Motor neuron (in vitro differentiated cells): ENCODE measurements at regions not wholly inside any gene's neighbourhood (a gene's known extent, or its start where the extent isn't known, plus 50 kb on each side); places are given as distances from the start of the nearest gene placed in this dataset.

Experiments
- ATAC-seq, 8 experiments: fragments of 200-7000 bp; cut with Tn5 transposase; replicated peaks in 6 of 8; 2 replicates each; pipeline ENCODE4 v1.8.0; 2021; ENCODE audit warnings: mild to moderate bottlenecking in 8 of 8, moderate library complexity in 8 of 8
- H3K27ac ChIP-seq, 2 donors: fragments of 250-450 bp; sonication (Bioruptor Pico); 2 replicates each; pipeline ENCODE4 v1.9.0; 2021; ENCODE audit warnings: antibody characterized with exemption in 2 of 2, mild to moderate bottlenecking in 2 of 2, moderate library complexity in 1 of 2
- H3K4me1 ChIP-seq, 2 donors: fragments of 250-450 bp; sonication (Bioruptor Pico); replicated peaks in 1 of 2; 2 replicates each; pipeline ENCODE4 v1.6.1; 2021; ENCODE audit warnings: antibody characterized with exemption in 2 of 2, mild to moderate bottlenecking in 2 of 2, moderate library complexity in 1 of 2
- H3K4me3 ChIP-seq, 5 donors: fragments of 250-450 bp; sonication (Bioruptor Pico); 2 replicates each; pipeline ENCODE4 v1.9.0; 2021; ENCODE audit warnings: antibody characterized with exemption in 5 of 5, mild to moderate bottlenecking in 5 of 5, moderate library complexity in 4 of 5
- WGBS, 10 experiments: fragments of 450-650 bp; shearing (Covaris generic); methylation state at CpG; one replicate each; pipeline ENCODE4 v1.0.0; 2022; 5-methylcytosine and 5-hydroxymethylcytosine counted together
- in situ Hi-C, 9 experiments: fragments of 400-800 bp; cut with MboI; loops; one replicate each; pipeline ENCODE4 v1.15.0; 2021; ENCODE audit warnings: low sequenced_read_pairs in 9 of 9, low pct_unique_long_range_greater_than_20kb in 2 of 9; ENCODE audit not compliant: unreplicated experiment in 9 of 9

DNA sequence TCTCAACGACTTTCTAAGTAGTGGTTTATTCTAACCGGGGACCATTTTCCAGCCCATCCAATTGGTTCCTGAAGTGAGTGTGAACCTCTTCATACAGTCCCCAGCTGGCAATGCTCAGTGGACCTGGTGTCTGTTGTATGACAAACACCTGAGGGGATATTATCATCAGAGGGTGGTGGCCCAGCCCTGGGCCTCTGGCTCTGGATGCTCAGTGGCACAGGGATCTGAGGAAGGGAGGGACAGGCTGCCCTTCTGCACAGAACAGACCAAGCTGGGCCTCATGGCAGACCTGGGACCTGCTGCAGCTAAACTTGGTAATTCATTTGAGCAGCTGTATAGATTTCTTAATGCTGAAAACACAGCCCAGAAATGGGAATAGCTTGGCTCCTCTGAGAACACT is 72.6 kb downstream of the IRX5 start:
- Histone ChIP-seq H3K4me3 (no peak overlapping the region), H3K4me1 (peaks cover 5 to 7% of the 10 kb centered on the region in 2 donors), H3K27ac (no peak overlapping the region)
- no peak for ATAC-seq
- WGBS, 10 experiments: 20 to 90% (median 70%) methylated on average over 1 to 2 of the region's 2 CpGs; no CpG with 5 or more reads in 5 of the 10 experiments
- in situ Hi-C loops: no loop called here

GRCh38 chr16:55003916-55004315 is 73.3 kb downstream of the IRX5 start:
- peaks cover 5 to 7% of the 10 kb centered on the region in 2 donors for H3K4me1 ChIP-seq
- no peak for ATAC-seq
- no peak overlapping the region for H3K27ac ChIP-seq
- in situ Hi-C loops: no loop called here
- H3K4me3 ChIP-seq: no peak overlapping the region
- 60 to 100% (median 93%) methylated on average over 1 to 10 of the region's 12 CpGs; no CpG with 5 or more reads in 1 of the 10 experiments for WGBS, 10 experiments

GRCh38 chr16:55007504-55007903 is 76.8 kb downstream of the IRX5 start:
- Histone ChIP-seq H3K4me1 (no peaks in the 10 kb centered on the region), H3K27ac (no peak overlapping the region), H3K4me3 (no peak overlapping the region)
- 20 to 100% (median 84%) methylated on average over 1 to 4 of the region's 8 CpGs; no CpG with 5 or more reads in 2 of the 10 experiments for WGBS, 10 experiments
- no peak for ATAC-seq
- in situ Hi-C loops: no loop called here

DNA sequence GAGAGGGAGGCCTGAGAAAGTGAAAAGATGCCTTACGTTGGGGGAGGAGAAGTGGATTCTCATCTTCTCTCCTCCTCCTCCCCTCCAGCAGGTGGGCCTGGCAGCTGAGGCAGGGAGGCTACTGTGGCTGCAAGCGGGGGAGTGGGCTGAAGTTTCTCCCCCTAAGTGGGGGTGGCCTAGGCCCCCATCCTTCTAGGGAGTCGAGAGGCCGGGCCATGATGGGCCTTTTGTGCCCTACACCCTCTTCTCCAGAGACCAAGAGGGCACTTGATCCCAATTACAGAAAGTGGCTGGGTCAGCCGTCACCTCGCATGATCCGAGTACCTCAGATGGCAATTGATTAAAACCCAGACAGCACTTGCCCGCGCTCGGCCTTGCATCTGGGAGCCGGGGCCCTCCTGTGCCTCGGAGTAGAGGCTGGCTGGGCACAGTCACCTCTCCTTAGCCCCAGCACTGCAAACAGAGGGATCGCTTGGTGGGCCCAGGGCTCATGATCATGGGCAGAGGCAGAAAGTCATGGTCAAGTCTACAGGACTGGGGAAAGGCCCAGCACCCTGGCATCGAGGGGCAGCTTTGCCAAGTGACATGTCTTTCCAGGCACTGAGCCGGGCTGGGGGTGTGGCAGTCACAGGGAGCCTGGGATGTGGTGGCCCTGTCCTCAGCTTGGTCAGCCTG is 78.3 kb downstream of the IRX5 start:
- H3K4me1 ChIP-seq: no peaks in the 10 kb centered on the region
- no peak overlapping the region for H3K27ac ChIP-seq
- H3K4me3 ChIP-seq: no peak overlapping the region
- in situ Hi-C loops: no loop called here
- no peak for ATAC-seq
- WGBS, 10 experiments: 63 to 100% (median 87%) methylated on average over 1 to 13 of the region's 15 CpGs; no CpG with 5 or more reads in 4 of the 10 experiments

DNA sequence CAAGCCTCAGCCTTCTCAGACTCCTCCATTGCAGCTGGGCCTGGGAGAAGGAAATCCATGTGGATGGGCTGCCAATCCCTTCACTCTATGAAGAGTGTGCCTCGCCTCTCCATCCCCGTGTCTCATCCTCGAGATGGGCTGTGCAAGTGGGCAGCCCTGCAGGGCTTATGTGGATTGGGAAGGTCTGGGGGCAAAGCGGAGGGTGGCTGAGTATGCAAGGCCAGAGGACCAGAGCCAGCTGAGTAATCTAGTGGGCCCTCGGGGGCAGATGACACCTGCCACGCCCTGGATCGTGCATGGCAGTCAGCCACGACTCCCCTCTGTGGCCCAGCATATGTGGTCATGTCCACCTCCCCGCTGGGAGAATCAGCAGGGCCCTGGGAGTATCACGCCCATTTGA is 78.9 kb downstream of the IRX5 start:
- 42 to 100% (median 71%) methylated on average over 2 to 9 of the region's 10 CpGs; no CpG with 5 or more reads in 4 of the 10 experiments for WGBS, 10 experiments
- no peaks in the 10 kb centered on the region for H3K4me1 ChIP-seq
- in situ Hi-C loops: no loop called here
- ATAC-seq: no peak
- H3K27ac ChIP-seq: no peak overlapping the region
- H3K4me3 ChIP-seq: no peak overlapping the region

- H3K4me1 ChIP-seq: no peaks in the 10 kb centered on the region
- no peak overlapping the region for H3K4me3 ChIP-seq
- no peak overlapping the region for H3K27ac ChIP-seq
- peak in 1 of 8 experiments; percentile 38 for ATAC-seq
- 17 to 90% (median 71%) methylated on average over 1 to 14 of the region's 14 CpGs for WGBS, 10 experiments
- in situ Hi-C loops: no loop called here
Observed at GRCh38 chr16:55010492-55011160, 80.0 kb downstream of the IRX5 start.

DNA sequence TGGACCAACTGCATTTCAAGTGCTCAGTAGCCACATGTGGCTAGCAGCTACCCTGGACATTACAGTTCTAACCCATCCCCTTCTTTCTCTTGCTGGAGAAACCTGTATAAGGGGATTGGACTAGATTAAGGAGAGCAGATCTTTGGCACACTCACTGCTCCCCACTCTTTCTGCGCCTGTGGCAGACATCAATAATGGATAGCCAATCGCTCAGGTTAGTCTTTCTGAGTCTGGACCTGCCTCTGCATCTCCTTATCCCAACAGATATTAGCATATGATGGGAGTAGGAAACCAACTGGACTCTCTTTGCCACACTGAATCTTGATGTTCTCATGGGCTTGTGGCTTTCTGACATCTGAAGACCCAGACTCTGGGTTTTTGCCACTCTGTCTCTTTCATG is 81.7 kb downstream of the IRX5 start:
- Histone ChIP-seq H3K27ac (no peak overlapping the region), H3K4me3 (no peak overlapping the region), H3K4me1 (no peaks in the 10 kb centered on the region)
- WGBS, 10 experiments: 40 to 100% (median 67%) methylated on average over 1 to 2 of the region's 2 CpGs; no CpG with 5 or more reads in 6 of the 10 experiments
- in situ Hi-C loops: no loop called here
- no peak for ATAC-seq

- Histone ChIP-seq H3K4me3 (no peak overlapping the region), H3K27ac (no peak overlapping the region), H3K4me1 (no peaks in the 10 kb centered on the region)
- in situ Hi-C loops: no loop called here
- no peak for ATAC-seq
- WGBS, 10 experiments: 40 to 100% (median 93%) methylated on average over 1 to 6 of the region's 6 CpGs; no CpG with 5 or more reads in 2 of the 10 experiments
Observed at GRCh38 chr16:55012793-55013192, 82.1 kb downstream of the IRX5 start.

GRCh38 chr16:55014022-55014421 is 83.4 kb downstream of the IRX5 start:
- in situ Hi-C loops: no loop called here
- Histone ChIP-seq H3K4me3 (no peak overlapping the region), H3K4me1 (no peaks in the 10 kb centered on the region), H3K27ac (no peak overlapping the region)
- no peak for ATAC-seq
- 33 to 100% (median 90%) methylated on average over 1 to 3 of the region's 4 CpGs; no CpG with 5 or more reads in 1 of the 10 experiments for WGBS, 10 experiments

DNA sequence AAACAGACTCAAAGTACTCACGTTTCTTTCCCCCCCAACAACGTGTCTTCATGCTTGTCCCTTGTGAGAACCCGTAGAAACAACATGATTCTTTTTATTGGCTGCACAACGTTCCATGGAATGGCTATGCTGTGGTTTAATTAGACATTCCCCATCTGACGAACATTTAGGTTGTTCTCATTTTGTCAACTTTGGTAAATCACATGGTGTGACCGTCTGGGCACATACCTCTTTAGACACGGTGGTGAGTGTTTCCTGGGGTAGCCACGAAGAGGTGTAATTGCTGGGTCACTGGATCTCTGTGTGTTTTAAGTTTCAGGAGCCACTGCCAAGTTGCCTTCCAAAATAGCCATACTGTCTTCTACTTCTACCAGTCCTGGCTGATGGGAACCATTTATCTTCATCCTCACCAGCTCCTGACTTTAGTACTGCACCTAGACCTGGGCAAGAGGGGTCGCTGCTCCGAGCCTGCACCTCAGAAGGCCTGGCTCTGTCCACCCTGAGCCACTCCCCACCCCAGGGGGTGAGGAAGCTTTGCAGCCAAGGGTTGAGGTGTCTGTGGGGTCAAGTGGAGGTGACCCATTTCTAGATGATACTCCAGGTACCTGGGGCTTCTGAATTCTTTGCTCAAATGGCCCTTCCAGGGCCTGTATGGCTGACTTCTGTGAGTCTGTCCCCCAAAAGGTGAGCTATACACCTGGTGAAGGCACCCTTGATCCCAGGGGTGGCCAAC is 84.7 kb downstream of the IRX5 start:
- ATAC-seq: no peak
- Histone ChIP-seq H3K27ac (no peak overlapping the region), H3K4me3 (no peak overlapping the region), H3K4me1 (no peaks in the 10 kb centered on the region)
- in situ Hi-C loops: no loop called here
- WGBS, 10 experiments: 19 to 100% (median 81%) methylated on average over 1 to 8 of the region's 10 CpGs; no CpG with 5 or more reads in 1 of the 10 experiments

GRCh38 chr16:55016515-55016914 is 85.8 kb downstream of the IRX5 start:
- no peak overlapping the region for H3K27ac ChIP-seq
- no peak overlapping the region for H3K4me3 ChIP-seq
- no peaks in the 10 kb centered on the region for H3K4me1 ChIP-seq
- 52 to 90% (median 82%) methylated on average over 3 to 8 of the region's 9 CpGs; no CpG with 5 or more reads in 5 of the 10 experiments for WGBS, 10 experiments
- no peak for ATAC-seq
- in situ Hi-C loops: no loop called here

DNA sequence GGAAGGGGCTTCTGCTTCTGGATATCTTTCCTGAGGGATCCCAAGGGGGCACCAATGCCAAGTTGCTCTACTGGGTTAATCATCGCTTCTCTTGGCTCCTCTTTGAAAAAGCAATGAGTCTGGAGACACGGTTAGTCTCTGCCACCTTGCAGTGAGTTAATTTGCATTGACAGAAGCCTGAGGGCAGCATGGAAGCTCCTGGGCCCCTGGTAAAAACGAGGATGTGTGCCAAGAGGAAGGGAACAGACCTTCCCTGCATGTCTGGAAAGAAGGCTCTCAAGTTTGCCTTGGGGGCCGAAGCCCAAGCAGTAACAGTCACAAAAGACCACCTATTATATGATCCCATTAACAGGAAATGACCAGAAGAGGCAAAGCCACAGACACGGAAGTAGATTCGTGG is 86.7 kb downstream of the IRX5 start:
- in situ Hi-C loops: no loop called here
- Histone ChIP-seq H3K27ac (no peak overlapping the region), H3K4me3 (no peak overlapping the region), H3K4me1 (no peaks in the 10 kb centered on the region)
- ATAC-seq: peak in 1 of 8 experiments; percentile 37
- WGBS, 10 experiments: 0 to 75% (median 58%) methylated on average over 1 to 6 of the region's 6 CpGs; no CpG with 5 or more reads in 3 of the 10 experiments

DNA sequence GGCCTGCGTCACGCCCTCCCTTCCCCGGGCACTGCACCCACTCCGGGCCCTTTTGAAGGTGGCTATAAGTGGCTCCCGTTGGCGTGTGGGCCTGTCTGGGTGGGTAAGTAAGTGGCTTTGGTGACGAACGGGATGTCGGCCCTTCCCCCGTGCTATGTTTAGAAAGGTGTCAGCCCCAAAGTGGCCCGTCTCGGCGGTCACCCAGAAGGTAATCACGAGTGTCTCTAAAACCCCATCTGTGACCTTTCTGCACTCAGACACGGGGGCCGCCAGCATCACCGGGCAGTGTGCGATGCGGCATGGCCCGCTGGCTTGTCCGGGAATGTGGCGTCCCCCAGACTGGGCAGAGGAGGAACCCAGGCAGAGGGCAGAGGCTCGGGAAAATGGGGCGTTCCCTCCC is 88.2 kb downstream of the IRX5 start:
- no peaks in the 10 kb centered on the region for H3K4me1 ChIP-seq
- 80 to 100% (median 87%) methylated on average over 1 to 6 of the region's 24 CpGs; no CpG with 5 or more reads in 7 of the 10 experiments for WGBS, 10 experiments
- H3K4me3 ChIP-seq: no peak overlapping the region
- no peak overlapping the region for H3K27ac ChIP-seq
- no peak for ATAC-seq
- in situ Hi-C loops: no loop called here
